Pons (tissue), 1 donor: ENCODE measurements at regions not wholly inside any gene's neighbourhood (a gene's known extent, or its start where the extent isn't known, plus 50 kb on each side); places are given as distances from the start of the nearest gene placed in this dataset.
A peak's percentile ranks its signal among the peaks of the same experiment; 100 is the strongest.

Source experiments
- DNase-seq: peaks from one replicate; pipeline ENCODE4 v3.0.0-alpha.2; 2016; ENCODE audit warnings: low spot score

- DNase-seq, result no peak
These were observed 87.0 kb upstream of the EEA1 start for GRCh38 chr12:93015871-93016751.

GRCh38 chr12:93016752-93017350, 87.8 kb upstream of the EEA1 start:
- peak; percentile 87 for DNase-seq

- no peak for DNase-seq
These were observed 89.5 kb upstream of the EEA1 start for GRCh38 chr12:93018610-93019009.

GRCh38 chr12:93019212-93019927, 90.3 kb upstream of the EEA1 start:
- no peak for DNase-seq

- DNase-seq, result no peak
These were observed 91.0 kb upstream of the EEA1 start for GRCh38 chr12:93019975-93020630.

GRCh38 chr12:93020631-93021597, 91.8 kb upstream of the EEA1 start:
- DNase-seq, result no peak

GRCh38 chr12:93022603-93023340, 93.7 kb upstream of the EEA1 start:
- no peak for DNase-seq

- peak; percentile 50 for DNase-seq
These were observed 96.3 kb upstream of the EEA1 start for GRCh38 chr12:93025145-93026103.

- no peak for DNase-seq
These were observed 97.9 kb upstream of the EEA1 start for GRCh38 chr12:93027041-93027440.

- no peak for DNase-seq
These were observed 100.0 kb upstream of the EEA1 start for GRCh38 chr12:93029091-93029490.

GRCh38 chr12:93031028-93031427, 101.9 kb upstream of the EEA1 start:
- DNase-seq, result no peak

GRCh38 chr12:93032758-93033157, 103.7 kb upstream of the EEA1 start:
- DNase-seq, result no peak

- no peak for DNase-seq
These were observed 104.9 kb upstream of the EEA1 start for GRCh38 chr12:93033948-93034347.

GRCh38 chr12:93039062-93039461, 110.0 kb upstream of the EEA1 start:
- no peak for DNase-seq

GRCh38 chr12:93039930-93040329, 110.8 kb upstream of the EEA1 start:
- DNase-seq, result no peak

- DNase-seq, result no peak
These were observed 111.3 kb upstream of the EEA1 start for GRCh38 chr12:93040367-93040766.

GRCh38 chr12:93041416-93041815, 112.3 kb upstream of the EEA1 start:
- DNase-seq, result no peak

GRCh38 chr12:93042283-93042682, 113.2 kb upstream of the EEA1 start:
- no peak for DNase-seq

- DNase-seq, result no peak
These were observed 113.6 kb upstream of the EEA1 start for GRCh38 chr12:93042684-93043083.
